ENCODE measurements at regions not wholly inside any gene's neighbourhood (a gene's known extent, or its start where the extent isn't known, plus 50 kb on each side); places are given as distances from the start of the nearest gene placed in this dataset.

DNA sequence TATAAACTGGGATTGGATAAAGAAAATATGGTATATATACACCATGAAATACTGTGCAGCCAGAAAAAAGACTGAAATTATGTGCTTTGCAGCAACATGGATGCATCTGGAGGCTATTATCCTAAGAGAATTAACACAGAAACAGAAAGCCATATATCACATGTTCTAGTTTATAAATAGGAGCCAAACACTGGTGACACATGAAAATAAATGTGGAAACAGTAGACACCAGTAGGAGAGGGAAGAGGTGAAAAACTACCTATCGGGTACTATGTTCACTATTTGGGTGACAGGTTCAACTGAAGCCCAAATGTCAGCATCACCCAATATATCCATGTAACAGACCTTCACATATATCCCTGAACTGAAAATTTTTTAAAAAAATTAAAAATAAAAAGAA lies 725.1 kb downstream of the C4orf33 start:
- H3K36me3 Mint-ChIP-seq = no peaks in the 10 kb centered on the region
- H3K27me3 Mint-ChIP-seq = no peaks in the 10 kb centered on the region
- H3K4me3 Mint-ChIP-seq = no peak overlapping the region
- Histone ChIP-seq H3K36me3 (ENCODE audit: insufficient read depth, low read length) (no peaks in the 10 kb centered on the region), H3K4me3 (ENCODE audit: low read length) (no peak overlapping the region), H3K4me1 (ENCODE audit: insufficient read depth, low read length) (no peaks in the 10 kb centered on the region), H3K9me3 (ENCODE audit: low read length) (no peaks in the 10 kb centered on the region), H3K27ac (ENCODE audit: low read depth, low read length) (no peak overlapping the region), H3K27me3 (ENCODE audit: insufficient read depth, low read length, poor library complexity, severe bottlenecking) (no peaks in the 10 kb centered on the region)
- POLR2A ChIA-PET = no interaction called here
- no peaks in the 10 kb centered on the region for H3K4me1 Mint-ChIP-seq
- CTCF ChIA-PET = no interaction called here
- DNase-seq = no peak
- peaks cover 0 to 12% (median 0%) of the 10 kb centered on the region in 5 donors for H3K9me3 Mint-ChIP-seq
- H3K27ac Mint-ChIP-seq = no peak overlapping the region

DNA sequence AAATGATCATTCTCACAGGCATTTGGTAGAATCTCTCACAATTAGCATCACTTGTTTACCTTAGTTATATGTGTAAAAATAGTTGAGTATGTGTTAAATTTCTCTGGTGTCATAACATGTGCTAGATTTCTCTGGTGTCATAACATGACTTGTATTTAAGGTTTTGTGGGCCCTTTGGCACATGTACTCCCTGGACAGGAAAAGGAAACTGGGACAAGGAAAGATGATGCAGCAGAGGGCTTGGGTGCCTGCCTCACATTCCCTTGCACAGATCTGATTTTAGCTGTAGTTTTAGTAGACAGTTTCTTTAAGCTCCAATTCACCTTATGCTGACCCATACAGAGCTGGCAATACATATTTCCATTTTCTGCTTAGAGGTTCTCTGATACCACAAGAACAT lies 726.0 kb downstream of the C4orf33 start:
- CTCF ChIA-PET = no interaction called here
- Mint-ChIP-seq H3K4me1 (no peaks in the 10 kb centered on the region), H3K9me3 (peaks cover 0 to 12% (median 0%) of the 10 kb centered on the region in 5 donors)

GRCh38 chr4:129822701-129823100 lies 726.7 kb downstream of the C4orf33 start:
- H3K4me1 Mint-ChIP-seq = no peaks in the 10 kb centered on the region
- CTCF ChIA-PET = no interaction called here
- H3K4me3 Mint-ChIP-seq = no peak overlapping the region
- DNase-seq = no peak
- no peaks in the 10 kb centered on the region for H3K27me3 Mint-ChIP-seq
- H3K4me3 ChIP-seq (ENCODE audit: low read length) = no peak overlapping the region
- H3K27ac Mint-ChIP-seq = no peak overlapping the region
- no peaks in the 10 kb centered on the region for H3K4me1 ChIP-seq (ENCODE audit: insufficient read depth, low read length)
- POLR2A ChIA-PET = no interaction called here
- H3K27me3 ChIP-seq (ENCODE audit: insufficient read depth, low read length, poor library complexity, severe bottlenecking) = no peaks in the 10 kb centered on the region
- H3K36me3 Mint-ChIP-seq = no peaks in the 10 kb centered on the region
- peaks cover 0 to 12% (median 0%) of the 10 kb centered on the region in 5 donors for H3K9me3 Mint-ChIP-seq
- H3K9me3 ChIP-seq (ENCODE audit: low read length) = no peaks in the 10 kb centered on the region
- no peak overlapping the region for H3K27ac ChIP-seq (ENCODE audit: low read depth, low read length)
- H3K36me3 ChIP-seq (ENCODE audit: insufficient read depth, low read length) = no peaks in the 10 kb centered on the region

More for the DNA sequence above, 726.0 kb downstream of the C4orf33 start:
- POLR2A ChIA-PET = no interaction called here
- no peaks in the 10 kb centered on the region for H3K36me3 ChIP-seq (ENCODE audit: insufficient read depth, low read length)
- DNase-seq = no peak
- Mint-ChIP-seq H3K27ac (no peak overlapping the region), H3K4me3 (no peak overlapping the region), H3K27me3 (no peaks in the 10 kb centered on the region), H3K36me3 (no peaks in the 10 kb centered on the region)
- no peaks in the 10 kb centered on the region for H3K9me3 ChIP-seq (ENCODE audit: low read length)
- no peak overlapping the region for H3K4me3 ChIP-seq (ENCODE audit: low read length)
- H3K4me1 ChIP-seq (ENCODE audit: insufficient read depth, low read length) = no peaks in the 10 kb centered on the region
- H3K27ac ChIP-seq (ENCODE audit: low read depth, low read length) = no peak overlapping the region
- H3K27me3 ChIP-seq (ENCODE audit: insufficient read depth, low read length, poor library complexity, severe bottlenecking) = no peaks in the 10 kb centered on the region

DNA sequence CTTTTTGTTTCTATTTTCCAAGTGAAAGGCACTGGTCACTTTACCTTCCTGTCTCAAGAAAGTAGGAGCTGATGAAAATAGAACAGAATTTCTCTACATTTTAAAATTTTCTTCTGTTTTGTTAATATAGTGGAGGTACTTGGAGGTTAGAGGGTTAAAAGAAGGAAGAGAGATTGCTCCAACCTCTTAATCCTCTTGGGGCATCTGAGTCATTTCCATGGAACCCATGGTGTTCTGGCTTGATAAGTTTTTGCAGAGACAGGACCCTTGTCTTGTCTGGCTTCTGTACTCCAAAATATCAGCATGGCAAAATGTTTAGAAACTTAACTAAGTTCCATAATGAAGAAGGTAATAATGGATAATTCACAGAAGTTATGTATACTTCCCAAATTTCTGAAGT lies 727.2 kb downstream of the C4orf33 start:
- no peaks in the 10 kb centered on the region for H3K27me3 ChIP-seq (ENCODE audit: insufficient read depth, low read length, poor library complexity, severe bottlenecking)
- H3K27ac Mint-ChIP-seq = no peak overlapping the region
- H3K4me1 ChIP-seq (ENCODE audit: insufficient read depth, low read length) = no peaks in the 10 kb centered on the region
- no peak overlapping the region for H3K4me3 ChIP-seq (ENCODE audit: low read length)
- H3K36me3 ChIP-seq (ENCODE audit: insufficient read depth, low read length) = no peaks in the 10 kb centered on the region
- H3K4me1 Mint-ChIP-seq = no peaks in the 10 kb centered on the region
- no peak for DNase-seq
- H3K4me3 Mint-ChIP-seq = no peak overlapping the region
- H3K36me3 Mint-ChIP-seq = no peaks in the 10 kb centered on the region
- POLR2A ChIA-PET = no interaction called here
- H3K9me3 Mint-ChIP-seq = peaks cover 0 to 15% (median 0%) of the 10 kb centered on the region in 5 donors
- CTCF ChIA-PET = no interaction called here
- H3K9me3 ChIP-seq (ENCODE audit: low read length) = no peaks in the 10 kb centered on the region
- no peaks in the 10 kb centered on the region for H3K27me3 Mint-ChIP-seq
- no peak overlapping the region for H3K27ac ChIP-seq (ENCODE audit: low read depth, low read length)

DNA sequence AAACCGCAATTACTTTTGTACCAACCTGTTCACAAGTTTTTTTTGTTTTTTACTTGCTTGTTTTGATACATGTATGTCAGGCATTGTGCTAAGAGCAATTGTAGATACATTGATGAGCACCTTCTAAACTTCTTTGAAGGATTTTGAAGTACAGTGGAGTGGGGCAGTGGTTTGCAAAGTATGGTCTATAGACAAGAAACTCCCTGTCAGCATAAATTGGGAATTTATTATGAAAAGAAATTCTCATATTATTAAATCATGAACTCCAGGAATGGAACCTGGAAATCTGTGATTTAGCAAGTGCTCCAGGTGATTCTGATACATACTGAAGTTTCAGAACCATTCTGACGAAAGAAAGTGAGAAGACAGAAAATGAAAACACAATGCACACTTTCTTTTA lies 733.4 kb downstream of the C4orf33 start:
- Mint-ChIP-seq H3K4me1 (no peaks in the 10 kb centered on the region), H3K27ac (no peak overlapping the region), H3K36me3 (no peaks in the 10 kb centered on the region), H3K4me3 (no peak overlapping the region), H3K27me3 (no peaks in the 10 kb centered on the region), H3K9me3 (peaks cover 0 to 26% (median 2%) of the 10 kb centered on the region in 5 donors)
- Histone ChIP-seq H3K27me3 (ENCODE audit: insufficient read depth, low read length, poor library complexity, severe bottlenecking) (no peaks in the 10 kb centered on the region), H3K36me3 (ENCODE audit: insufficient read depth, low read length) (no peaks in the 10 kb centered on the region), H3K9me3 (ENCODE audit: low read length) (no peaks in the 10 kb centered on the region), H3K4me1 (ENCODE audit: insufficient read depth, low read length) (no peaks in the 10 kb centered on the region), H3K27ac (ENCODE audit: low read depth, low read length) (no peak overlapping the region), H3K4me3 (ENCODE audit: low read length) (no peak overlapping the region)
- no peak for DNase-seq
- ChIA-PET CTCF (no interaction called here), POLR2A (no interaction called here)

DNA sequence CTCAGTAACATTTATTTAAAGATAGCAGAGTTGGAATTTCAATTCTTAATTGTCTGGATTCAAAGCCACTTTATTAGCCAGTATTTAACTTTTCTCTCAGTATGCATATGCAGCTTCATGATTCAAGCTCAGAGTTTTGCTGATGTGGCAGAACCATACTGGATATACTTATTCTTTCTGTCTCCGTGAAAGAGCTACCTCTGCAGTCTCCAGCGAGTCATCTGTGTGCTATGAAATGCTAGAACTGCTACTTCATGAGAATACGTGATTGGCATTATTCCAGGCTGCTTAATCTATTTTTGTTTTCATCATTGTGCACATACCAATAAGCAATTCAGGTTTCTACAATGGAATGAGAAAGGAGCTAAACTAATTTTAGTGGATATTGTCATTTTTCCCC lies 743.7 kb downstream of the C4orf33 start:
- Mint-ChIP-seq H3K9me3 (peaks cover 0 to 20% (median 7%) of the 10 kb centered on the region in 5 donors), H3K4me3 (no peak overlapping the region), H3K27me3 (no peaks in the 10 kb centered on the region), H3K4me1 (no peaks in the 10 kb centered on the region), H3K36me3 (no peaks in the 10 kb centered on the region), H3K27ac (no peak overlapping the region)
- H3K9me3 ChIP-seq (ENCODE audit: low read length) = no peaks in the 10 kb centered on the region
- H3K4me1 ChIP-seq (ENCODE audit: insufficient read depth, low read length) = no peaks in the 10 kb centered on the region
- H3K36me3 ChIP-seq (ENCODE audit: insufficient read depth, low read length) = no peaks in the 10 kb centered on the region
- ChIA-PET POLR2A (no interaction called here), CTCF (no interaction called here)
- DNase-seq = no peak
- no peak overlapping the region for H3K27ac ChIP-seq (ENCODE audit: low read depth, low read length)
- H3K27me3 ChIP-seq (ENCODE audit: insufficient read depth, low read length, poor library complexity, severe bottlenecking) = no peaks in the 10 kb centered on the region
- H3K4me3 ChIP-seq (ENCODE audit: low read length) = no peak overlapping the region

DNA sequence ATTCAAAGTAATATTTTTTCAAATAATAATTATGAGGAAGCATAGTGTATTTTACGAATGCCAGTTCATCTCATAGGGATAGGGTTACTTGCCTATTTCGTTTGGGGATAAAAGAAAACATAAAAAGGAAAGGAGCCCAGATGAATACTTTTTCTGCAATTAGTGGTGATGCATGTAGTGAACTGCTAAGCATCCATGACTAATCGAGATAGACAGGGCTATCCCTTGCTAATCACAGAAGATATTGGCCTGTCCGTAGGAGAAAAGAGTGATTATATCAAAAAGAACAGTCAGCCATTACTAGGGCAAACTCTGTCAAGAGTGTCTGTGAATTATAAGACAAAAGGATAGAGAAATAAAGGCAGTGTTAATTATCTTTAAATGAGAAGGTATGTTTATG lies 746.1 kb downstream of the C4orf33 start:
- Mint-ChIP-seq H3K4me3 (no peak overlapping the region), H3K9me3 (peaks cover 0 to 17% (median 7%) of the 10 kb centered on the region in 5 donors), H3K27me3 (no peaks in the 10 kb centered on the region), H3K36me3 (no peaks in the 10 kb centered on the region), H3K4me1 (no peaks in the 10 kb centered on the region), H3K27ac (no peak overlapping the region)
- Histone ChIP-seq H3K4me1 (ENCODE audit: insufficient read depth, low read length) (no peaks in the 10 kb centered on the region), H3K36me3 (ENCODE audit: insufficient read depth, low read length) (no peaks in the 10 kb centered on the region), H3K9me3 (ENCODE audit: low read length) (no peaks in the 10 kb centered on the region), H3K4me3 (ENCODE audit: low read length) (no peak overlapping the region), H3K27me3 (ENCODE audit: insufficient read depth, low read length, poor library complexity, severe bottlenecking) (no peaks in the 10 kb centered on the region), H3K27ac (ENCODE audit: low read depth, low read length) (no peak overlapping the region)
- ChIA-PET CTCF (no interaction called here), POLR2A (no interaction called here)
- DNase-seq = no peak

- Histone ChIP-seq H3K4me1 (ENCODE audit: insufficient read depth, low read length) (no peaks in the 10 kb centered on the region), H3K36me3 (ENCODE audit: insufficient read depth, low read length) (no peaks in the 10 kb centered on the region), H3K9me3 (ENCODE audit: low read length) (no peaks in the 10 kb centered on the region), H3K27me3 (ENCODE audit: insufficient read depth, low read length, poor library complexity, severe bottlenecking) (no peaks in the 10 kb centered on the region), H3K27ac (ENCODE audit: low read depth, low read length) (no peak overlapping the region), H3K4me3 (ENCODE audit: low read length) (no peak overlapping the region)
- Mint-ChIP-seq H3K27me3 (no peaks in the 10 kb centered on the region), H3K27ac (no peak overlapping the region), H3K36me3 (no peaks in the 10 kb centered on the region), H3K4me1 (no peaks in the 10 kb centered on the region), H3K4me3 (no peak overlapping the region), H3K9me3 (peaks cover 0 to 11% (median 4%) of the 10 kb centered on the region in 5 donors)
- DNase-seq = no peak
- ChIA-PET CTCF (no interaction called here), POLR2A (no interaction called here)
Measured at GRCh38 chr4:129852434-129852833, 756.5 kb downstream of the C4orf33 start.

Data from CD8-positive, alpha-beta memory T cell (primary cell).